ENCODE measurements at regions not wholly inside any gene's neighbourhood (a gene's known extent, or its start where the extent isn't known, plus 50 kb on each side); places are given as distances from the start of the nearest gene placed in this dataset.

- TF ChIP-seq, protein P1, sequence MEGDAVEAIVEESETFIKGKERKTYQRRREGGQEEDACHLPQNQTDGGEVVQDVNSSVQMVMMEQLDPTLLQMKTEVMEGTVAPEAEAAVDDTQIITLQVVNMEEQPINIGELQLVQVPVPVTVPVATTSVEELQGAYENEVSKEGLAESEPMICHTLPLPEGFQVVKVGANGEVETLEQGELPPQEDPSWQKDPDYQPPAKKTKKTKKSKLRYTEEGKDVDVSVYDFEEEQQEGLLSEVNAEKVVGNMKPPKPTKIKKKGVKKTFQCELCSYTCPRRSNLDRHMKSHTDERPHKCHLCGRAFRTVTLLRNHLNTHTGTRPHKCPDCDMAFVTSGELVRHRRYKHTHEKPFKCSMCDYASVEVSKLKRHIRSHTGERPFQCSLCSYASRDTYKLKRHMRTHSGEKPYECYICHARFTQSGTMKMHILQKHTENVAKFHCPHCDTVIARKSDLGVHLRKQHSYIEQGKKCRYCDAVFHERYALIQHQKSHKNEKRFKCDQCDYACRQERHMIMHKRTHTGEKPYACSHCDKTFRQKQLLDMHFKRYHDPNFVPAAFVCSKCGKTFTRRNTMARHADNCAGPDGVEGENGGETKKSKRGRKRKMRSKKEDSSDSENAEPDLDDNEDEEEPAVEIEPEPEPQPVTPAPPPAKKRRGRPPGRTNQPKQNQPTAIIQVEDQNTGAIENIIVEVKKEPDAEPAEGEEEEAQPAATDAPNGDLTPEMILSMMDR (IDR thresholded peaks at IDR 0.05), result no peak
- TF ChIP-seq ZFX (IDR thresholded peaks at IDR 0.05; ENCODE audit: borderline replicate concordance), result no peak
Measured at GRCh38 chr1:187883356-187883755, 1054.6 kb downstream of the PLA2G4A start.

All from 22Rv1 (cell line).